Activated naive CD4-positive, alpha-beta T cell treated with anti-CD3 and anti-CD28 coated beads, Interleukin-2, amount 50 U/mL, for 24 hours (primary cell): ENCODE measurements at regions not wholly inside any gene's neighbourhood (a gene's known extent, or its start where the extent isn't known, plus 50 kb on each side); places are given as distances from the start of the nearest gene placed in this dataset.

Experiments
- H3K27ac Mint-ChIP-seq: one replicate; pipeline ENCODE4 v1.8.0; 2021; ENCODE audit warnings: mild to moderate bottlenecking, mixed read lengths
- H3K27me3 Mint-ChIP-seq: one replicate; pipeline ENCODE4 v1.8.0; 2021; ENCODE audit warnings: mixed read lengths
- H3K36me3 Mint-ChIP-seq: one replicate; pipeline ENCODE4 v1.8.0; 2021; ENCODE audit warnings: mixed read lengths
- H3K4me1 Mint-ChIP-seq: one replicate; pipeline ENCODE4 v1.8.0; 2021; ENCODE audit warnings: mixed read lengths
- H3K4me3 Mint-ChIP-seq: one replicate; pipeline ENCODE4 v1.8.0; 2021; ENCODE audit warnings: mild to moderate bottlenecking, mixed read lengths
- H3K9me3 Mint-ChIP-seq: one replicate; pipeline ENCODE4 v1.8.0; 2021; ENCODE audit warnings: mixed read lengths

- Mint-ChIP-seq H3K4me1 (peaks cover 19% of the 10 kb centered on the region), H3K27me3 (no peaks in the 10 kb centered on the region), H3K27ac (peak overlapping the region; percentile 33), H3K4me3 (peak overlapping the region; percentile 32), H3K9me3 (no peaks in the 10 kb centered on the region), H3K36me3 (peaks cover 4% of the 10 kb centered on the region)
These were observed 292.7 kb upstream of the SLC39A10 start for GRCh38 chr2:195364015-195364965.

- Mint-ChIP-seq H3K27ac (no peak overlapping the region), H3K4me3 (no peak overlapping the region), H3K27me3 (no peaks in the 10 kb centered on the region), H3K4me1 (peaks cover 25% of the 10 kb centered on the region), H3K36me3 (peaks cover 4% of the 10 kb centered on the region), H3K9me3 (no peaks in the 10 kb centered on the region)
These were observed 293.5 kb upstream of the SLC39A10 start for GRCh38 chr2:195363496-195363895.

GRCh38 chr2:195360242-195360641, 296.8 kb upstream of the SLC39A10 start:
- Mint-ChIP-seq H3K36me3 (peaks cover 2% of the 10 kb centered on the region), H3K4me3 (no peak overlapping the region), H3K27ac (no peak overlapping the region), H3K9me3 (no peaks in the 10 kb centered on the region), H3K4me1 (peaks cover 28% of the 10 kb centered on the region), H3K27me3 (no peaks in the 10 kb centered on the region)

- Mint-ChIP-seq H3K36me3 (no peaks in the 10 kb centered on the region), H3K9me3 (no peaks in the 10 kb centered on the region), H3K4me1 (peaks cover 18% of the 10 kb centered on the region), H3K27ac (no peak overlapping the region), H3K27me3 (no peaks in the 10 kb centered on the region), H3K4me3 (no peak overlapping the region)
These were observed 297.8 kb upstream of the SLC39A10 start for GRCh38 chr2:195359043-195359735.

GRCh38 chr2:195356920-195357440, 300.0 kb upstream of the SLC39A10 start:
- Mint-ChIP-seq H3K36me3 (no peaks in the 10 kb centered on the region), H3K27me3 (no peaks in the 10 kb centered on the region), H3K4me1 (peaks cover 18% of the 10 kb centered on the region), H3K27ac (no peak overlapping the region), H3K9me3 (no peaks in the 10 kb centered on the region), H3K4me3 (no peak overlapping the region)

- Mint-ChIP-seq H3K9me3 (no peaks in the 10 kb centered on the region), H3K27ac (no peak overlapping the region), H3K4me1 (peaks cover 18% of the 10 kb centered on the region), H3K27me3 (no peaks in the 10 kb centered on the region), H3K36me3 (no peaks in the 10 kb centered on the region), H3K4me3 (no peak overlapping the region)
These were observed 301.0 kb upstream of the SLC39A10 start for GRCh38 chr2:195356026-195356425.

GRCh38 chr2:195352581-195352980, 304.4 kb upstream of the SLC39A10 start:
- Mint-ChIP-seq H3K4me1 (no peaks in the 10 kb centered on the region), H3K4me3 (no peak overlapping the region), H3K36me3 (no peaks in the 10 kb centered on the region), H3K27me3 (no peaks in the 10 kb centered on the region), H3K27ac (no peak overlapping the region), H3K9me3 (no peaks in the 10 kb centered on the region)

GRCh38 chr2:195343942-195344530, 313.0 kb upstream of the SLC39A10 start:
- Mint-ChIP-seq H3K27me3 (no peaks in the 10 kb centered on the region), H3K27ac (no peak overlapping the region), H3K4me3 (no peak overlapping the region), H3K4me1 (no peaks in the 10 kb centered on the region), H3K36me3 (no peaks in the 10 kb centered on the region), H3K9me3 (no peaks in the 10 kb centered on the region)

GRCh38 chr2:195343540-195343939, 313.5 kb upstream of the SLC39A10 start:
- H3K27ac Mint-ChIP-seq: no peak overlapping the region
- H3K4me1 Mint-ChIP-seq: no peaks in the 10 kb centered on the region
- no peaks in the 10 kb centered on the region for H3K27me3 Mint-ChIP-seq
- H3K9me3 Mint-ChIP-seq: no peaks in the 10 kb centered on the region
- no peaks in the 10 kb centered on the region for H3K36me3 Mint-ChIP-seq
- no peak overlapping the region for H3K4me3 Mint-ChIP-seq

- H3K36me3 Mint-ChIP-seq: no peaks in the 10 kb centered on the region
- H3K4me1 Mint-ChIP-seq: no peaks in the 10 kb centered on the region
- no peak overlapping the region for H3K4me3 Mint-ChIP-seq
- H3K9me3 Mint-ChIP-seq: no peaks in the 10 kb centered on the region
- H3K27me3 Mint-ChIP-seq: no peaks in the 10 kb centered on the region
- H3K27ac Mint-ChIP-seq: no peak overlapping the region
These were observed 315.0 kb upstream of the SLC39A10 start for GRCh38 chr2:195342061-195342460.

- H3K27ac Mint-ChIP-seq: no peak overlapping the region
- H3K36me3 Mint-ChIP-seq: peaks cover 2% of the 10 kb centered on the region
- no peak overlapping the region for H3K4me3 Mint-ChIP-seq
- H3K27me3 Mint-ChIP-seq: no peaks in the 10 kb centered on the region
- no peaks in the 10 kb centered on the region for H3K9me3 Mint-ChIP-seq
- no peaks in the 10 kb centered on the region for H3K4me1 Mint-ChIP-seq
These were observed 318.2 kb upstream of the SLC39A10 start for GRCh38 chr2:195338856-195339255.

GRCh38 chr2:195337597-195337996, 319.4 kb upstream of the SLC39A10 start:
- no peak overlapping the region for H3K27ac Mint-ChIP-seq
- no peaks in the 10 kb centered on the region for H3K9me3 Mint-ChIP-seq
- peaks cover 2% of the 10 kb centered on the region for H3K36me3 Mint-ChIP-seq
- no peaks in the 10 kb centered on the region for H3K27me3 Mint-ChIP-seq
- no peaks in the 10 kb centered on the region for H3K4me1 Mint-ChIP-seq
- H3K4me3 Mint-ChIP-seq: no peak overlapping the region

- Mint-ChIP-seq H3K36me3 (peaks cover 2% of the 10 kb centered on the region), H3K27me3 (no peaks in the 10 kb centered on the region), H3K4me3 (no peak overlapping the region), H3K27ac (no peak overlapping the region), H3K9me3 (no peaks in the 10 kb centered on the region), H3K4me1 (peaks cover 6% of the 10 kb centered on the region)
These were observed 323.2 kb upstream of the SLC39A10 start for GRCh38 chr2:195333869-195334268.

GRCh38 chr2:195331966-195332365, 325.1 kb upstream of the SLC39A10 start:
- Mint-ChIP-seq H3K27me3 (no peaks in the 10 kb centered on the region), H3K4me1 (peaks cover 6% of the 10 kb centered on the region), H3K36me3 (peaks cover 2% of the 10 kb centered on the region), H3K4me3 (no peak overlapping the region), H3K27ac (no peak overlapping the region), H3K9me3 (no peaks in the 10 kb centered on the region)

GRCh38 chr2:195331129-195331528, 325.9 kb upstream of the SLC39A10 start:
- Mint-ChIP-seq H3K4me3 (no peak overlapping the region), H3K27ac (no peak overlapping the region), H3K9me3 (no peaks in the 10 kb centered on the region), H3K27me3 (peaks cover 2% of the 10 kb centered on the region), H3K4me1 (peaks cover 6% of the 10 kb centered on the region), H3K36me3 (no peaks in the 10 kb centered on the region)
